Erythroblast (primary cell): ENCODE measurements at regions not wholly inside any gene's neighbourhood (a gene's known extent, or its start where the extent isn't known, plus 50 kb on each side); places are given as distances from the start of the nearest gene placed in this dataset.

Experiments used
- GATA1 ChIP-seq: IDR thresholded peaks from 2 replicates; pipeline ENCODE4 v1.6.1; 2011; ENCODE audit warnings: low read depth, mild to moderate bottlenecking, control low read depth, low read length, moderate library complexity
- POLR2A ChIP-seq: IDR thresholded peaks from 2 replicates; pipeline ENCODE4 v1.6.1; 2011; ENCODE audit warnings: mild to moderate bottlenecking, low read length

DNA sequence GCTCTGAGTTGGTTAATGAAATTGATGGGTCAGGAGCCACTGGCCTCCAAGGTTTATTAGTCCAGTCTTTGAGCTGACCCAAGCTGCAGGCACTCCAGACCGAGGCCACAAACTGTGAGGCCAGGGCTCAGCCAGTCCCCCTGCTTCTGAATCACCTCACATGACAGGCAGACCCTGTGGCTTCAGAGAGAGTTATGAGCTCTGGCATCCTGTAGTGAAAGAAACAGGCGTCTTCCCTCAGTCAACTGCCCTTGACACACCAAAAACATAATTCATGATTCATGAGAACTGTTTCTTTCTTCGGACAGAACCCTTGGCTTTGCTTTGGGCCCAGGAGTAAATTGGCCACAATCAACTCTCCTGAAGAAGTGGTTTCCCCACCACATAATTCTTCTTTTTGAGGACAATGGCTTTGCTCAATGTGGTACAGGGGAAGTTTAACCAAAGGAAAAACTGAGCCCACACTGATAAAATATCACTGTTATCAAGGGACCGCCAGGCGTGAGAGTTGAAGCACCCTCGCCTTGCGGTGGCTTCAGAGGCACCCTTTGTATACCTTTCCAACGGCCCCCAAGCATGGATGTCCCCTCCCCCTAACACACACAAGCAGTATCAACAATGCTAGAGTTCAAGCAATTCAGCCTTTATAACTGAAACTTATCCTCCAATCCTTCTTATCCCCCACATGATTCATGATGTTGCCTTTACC, 226.9 kb downstream of the CYRIA start:
- TF ChIP-seq POLR2A = no peak
- no peak for TF ChIP-seq GATA1
